Liver (tissue), 3 donors: ENCODE measurements at regions not wholly inside any gene's neighbourhood (a gene's known extent, or its start where the extent isn't known, plus 50 kb on each side); places are given as distances from the start of the nearest gene placed in this dataset.

Experiments
- JUND ChIP-seq, 2 donors: IDR thresholded peaks; 2 replicates each; pipeline ENCODE4 v1.6.1; 2016; ENCODE audit warnings: antibody characterized with exemption in 2 of 2
- TF ChIP-seq, protein P1 (sequence below): IDR thresholded peaks from 2 replicates; pipeline ENCODE4 v1.6.1; 2016; ENCODE audit warnings: antibody characterized with exemption
- TF ChIP-seq, protein P2 (sequence below): fragments of 150-350 bp; IDR thresholded peaks from 2 replicates; pipeline ENCODE4 v1.5.1; 2017; ENCODE audit warnings: improper control_type of control experiment, low read depth, low read length; ENCODE audit not compliant: missing input control
- TF ChIP-seq, protein P3 (sequence below): IDR thresholded peaks from 2 replicates; pipeline ENCODE4 v1.6.1; 2016; ENCODE audit warnings: antibody characterized with exemption
- donor health status: healthy.
- donor health status: healthy.

DNA sequence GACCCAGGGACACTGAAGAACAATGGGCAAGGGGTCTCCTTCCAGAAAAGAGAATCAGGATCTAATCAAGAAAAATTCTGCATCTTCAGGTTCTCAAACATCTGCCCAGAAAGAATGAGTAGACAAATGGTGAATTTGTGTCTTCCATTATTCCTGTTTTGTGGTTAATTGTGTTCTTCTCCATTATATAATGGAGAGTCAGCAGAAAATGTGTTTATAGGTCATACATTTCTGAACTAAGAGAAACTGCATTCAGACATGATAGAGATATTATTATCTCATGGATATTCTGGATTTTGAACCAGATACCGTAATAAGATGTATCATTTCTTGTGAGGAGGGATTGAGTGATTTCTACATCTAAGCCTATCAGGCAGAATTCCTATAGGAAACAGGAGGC, 581.7 kb upstream of the JAG1 start:
- TF ChIP-seq, protein P1, sequence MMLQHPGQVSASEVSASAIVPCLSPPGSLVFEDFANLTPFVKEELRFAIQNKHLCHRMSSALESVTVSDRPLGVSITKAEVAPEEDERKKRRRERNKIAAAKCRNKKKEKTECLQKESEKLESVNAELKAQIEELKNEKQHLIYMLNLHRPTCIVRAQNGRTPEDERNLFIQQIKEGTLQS, result no peak
- TF ChIP-seq, protein P2, sequence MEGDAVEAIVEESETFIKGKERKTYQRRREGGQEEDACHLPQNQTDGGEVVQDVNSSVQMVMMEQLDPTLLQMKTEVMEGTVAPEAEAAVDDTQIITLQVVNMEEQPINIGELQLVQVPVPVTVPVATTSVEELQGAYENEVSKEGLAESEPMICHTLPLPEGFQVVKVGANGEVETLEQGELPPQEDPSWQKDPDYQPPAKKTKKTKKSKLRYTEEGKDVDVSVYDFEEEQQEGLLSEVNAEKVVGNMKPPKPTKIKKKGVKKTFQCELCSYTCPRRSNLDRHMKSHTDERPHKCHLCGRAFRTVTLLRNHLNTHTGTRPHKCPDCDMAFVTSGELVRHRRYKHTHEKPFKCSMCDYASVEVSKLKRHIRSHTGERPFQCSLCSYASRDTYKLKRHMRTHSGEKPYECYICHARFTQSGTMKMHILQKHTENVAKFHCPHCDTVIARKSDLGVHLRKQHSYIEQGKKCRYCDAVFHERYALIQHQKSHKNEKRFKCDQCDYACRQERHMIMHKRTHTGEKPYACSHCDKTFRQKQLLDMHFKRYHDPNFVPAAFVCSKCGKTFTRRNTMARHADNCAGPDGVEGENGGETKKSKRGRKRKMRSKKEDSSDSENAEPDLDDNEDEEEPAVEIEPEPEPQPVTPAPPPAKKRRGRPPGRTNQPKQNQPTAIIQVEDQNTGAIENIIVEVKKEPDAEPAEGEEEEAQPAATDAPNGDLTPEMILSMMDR, result no peak
- TF ChIP-seq, protein P3, sequence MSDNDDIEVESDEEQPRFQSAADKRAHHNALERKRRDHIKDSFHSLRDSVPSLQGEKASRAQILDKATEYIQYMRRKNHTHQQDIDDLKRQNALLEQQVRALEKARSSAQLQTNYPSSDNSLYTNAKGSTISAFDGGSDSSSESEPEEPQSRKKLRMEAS, result no peak
- no peak for TF ChIP-seq JUND (IDR thresholded peaks at IDR 0.05)
